ENCODE measurements at regions not wholly inside any gene's neighbourhood (a gene's known extent, or its start where the extent isn't known, plus 50 kb on each side); places are given as distances from the start of the nearest gene placed in this dataset.

DNA sequence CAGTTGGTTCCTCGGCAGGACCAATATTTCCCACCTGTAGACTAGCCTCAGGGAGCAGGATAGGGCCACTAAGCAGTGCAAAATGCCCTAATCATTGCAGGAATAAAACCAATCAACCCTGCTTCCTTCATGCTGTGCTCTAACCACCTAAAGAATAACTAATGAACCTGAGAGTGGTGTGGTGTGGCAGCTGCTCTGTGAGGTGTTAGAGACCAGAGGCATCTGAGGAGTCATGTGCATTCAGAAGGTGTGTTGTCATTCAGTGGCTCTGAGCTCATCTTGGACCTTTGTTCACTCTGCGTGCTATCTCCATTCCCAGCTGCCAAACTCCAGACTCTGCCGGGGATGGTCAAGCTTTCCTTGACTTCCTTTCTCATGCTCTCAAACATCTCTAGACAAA is 136.7 kb upstream of the EGLN3 start:
- TF ChIP-seq, protein P1, sequence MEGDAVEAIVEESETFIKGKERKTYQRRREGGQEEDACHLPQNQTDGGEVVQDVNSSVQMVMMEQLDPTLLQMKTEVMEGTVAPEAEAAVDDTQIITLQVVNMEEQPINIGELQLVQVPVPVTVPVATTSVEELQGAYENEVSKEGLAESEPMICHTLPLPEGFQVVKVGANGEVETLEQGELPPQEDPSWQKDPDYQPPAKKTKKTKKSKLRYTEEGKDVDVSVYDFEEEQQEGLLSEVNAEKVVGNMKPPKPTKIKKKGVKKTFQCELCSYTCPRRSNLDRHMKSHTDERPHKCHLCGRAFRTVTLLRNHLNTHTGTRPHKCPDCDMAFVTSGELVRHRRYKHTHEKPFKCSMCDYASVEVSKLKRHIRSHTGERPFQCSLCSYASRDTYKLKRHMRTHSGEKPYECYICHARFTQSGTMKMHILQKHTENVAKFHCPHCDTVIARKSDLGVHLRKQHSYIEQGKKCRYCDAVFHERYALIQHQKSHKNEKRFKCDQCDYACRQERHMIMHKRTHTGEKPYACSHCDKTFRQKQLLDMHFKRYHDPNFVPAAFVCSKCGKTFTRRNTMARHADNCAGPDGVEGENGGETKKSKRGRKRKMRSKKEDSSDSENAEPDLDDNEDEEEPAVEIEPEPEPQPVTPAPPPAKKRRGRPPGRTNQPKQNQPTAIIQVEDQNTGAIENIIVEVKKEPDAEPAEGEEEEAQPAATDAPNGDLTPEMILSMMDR (IDR thresholded peaks at IDR 0.05; ENCODE audit: low read depth, low read length, poor library complexity, severe bottlenecking), result no peak
- no peak for TF ChIP-seq EZH2phosphoT487 (IDR thresholded peaks at IDR 0.05; ENCODE audit: borderline replicate concordance, low read length)
